ENCODE measurements at regions not wholly inside any gene's neighbourhood (a gene's known extent, or its start where the extent isn't known, plus 50 kb on each side); places are given as distances from the start of the nearest gene placed in this dataset.

GRCh38 chr5:167840527-167841130, 450.8 kb upstream of the WWC1 start (continued):
- no peak for TF ChIP-seq TARDBP (CRISPR knock-in tag; IDR thresholded peaks at IDR 0.05)
- TF ChIP-seq ATF1 (CRISPR knock-in tag; IDR thresholded peaks at IDR 0.05), result no peak

GRCh38 chr5:167843881-167844572, 447.4 kb upstream of the WWC1 start:
- no peak overlapping the region for H2AFZ ChIP-seq (ENCODE audit: low read length)
- H3K79me2 ChIP-seq (ENCODE audit: insufficient read depth, low read length), result no peaks in the 10 kb centered on the region
- H3K4me2 ChIP-seq (ENCODE audit: low read depth, low read length), result no peak overlapping the region
- H4K20me1 ChIP-seq (ENCODE audit: insufficient read depth, low read length), result no peaks in the 10 kb centered on the region
- no TSS peak for BruUV-seq (replicated peaks)
- ChIA-PET CTCF (ENCODE audit: low intra/inter-chr PET ratio, low total read pairs) (no interaction called here), POLR2A (no interaction called here)
- intact Hi-C loops (cut with micrococcal nuclease; ENCODE audit: unreplicated experiment), result no loop called here
- WGBS (ENCODE audit: low lambda C conversion rate), result under 1% methylated on average over 4 of the region's 4 CpGs
- H3K9ac ChIP-seq (ENCODE audit: insufficient read depth, low read depth, low read length), result no peak overlapping the region
- no peaks in the 10 kb centered on the region; a peak in 2 of 5 replicates for H3K27me3 ChIP-seq (ENCODE audit: control insufficient read depth in 1 of 2, insufficient read depth in 2 of 2, low read length in 2 of 2)
- H3K4me3 ChIP-seq (replicated peaks in 1 of 3; ENCODE audit: insufficient read depth in 1 of 3, low read depth in 2 of 3, low read length in 3 of 3), result no peak overlapping the region
- DNase-seq (ENCODE audit: low spot score), result no peak
- no peak overlapping the region for H3K27ac ChIP-seq (ENCODE audit: extremely low read length, insufficient read depth, low read length)
- no peaks in the 10 kb centered on the region for H3K4me1 ChIP-seq (ENCODE audit: insufficient read depth, low read length)
- no peaks in the 10 kb centered on the region for H3K36me3 ChIP-seq (replicated peaks in 1 of 2; ENCODE audit: control insufficient read depth in 1 of 2, insufficient read depth in 2 of 2, low read length in 2 of 2)
- no peaks in the 10 kb centered on the region for H3K9me3 ChIP-seq (ENCODE audit: low read length)
- ATAC-seq, result no peak
- in situ Hi-C loops (cut with HindIII; ENCODE audit: extremely low pct_ligation_motif_present, low pct_unique_long_range_greater_than_20kb), result no loop called here
- no peak for FAIRE-seq
- TF ChIP-seq ZNF740 (CRISPR knock-in tag; IDR thresholded peaks at IDR 0.05) (no peak), CSRNP2 (CRISPR knock-in tag; conservative IDR thresholded peaks at IDR 0.05; ENCODE audit: low read depth) (no peak), E2F2 (CRISPR knock-in tag; IDR thresholded peaks at IDR 0.05; ENCODE audit: borderline replicate concordance) (no peak)
